WTC11 (cell line): ENCODE measurements at regions not wholly inside any gene's neighbourhood (a gene's known extent, or its start where the extent isn't known, plus 50 kb on each side); places are given as distances from the start of the nearest gene placed in this dataset.

Source experiments
- ATAC-seq: fragments of 200-7000 bp; cut with Tn5 transposase; 2 replicates; pipeline ENCODE4 v1.10.0; 2021; ENCODE audit warnings: mild to moderate bottlenecking, moderate library complexity
- CTCF ChIA-PET: fragments of 300-600 bp; sonication (Branson Sonifier 250); formaldehyde crosslinking; loops from one replicate; lab custom pipeline; 2021; ENCODE audit warnings: antibody characterized with exemption; lab: Charles Lee
- POLR2A ChIA-PET: fragments of 350-600 bp; sonication (Branson Sonifier 250); formaldehyde crosslinking; loops from one replicate; lab custom pipeline; 2021; ENCODE audit warnings: antibody characterized with exemption; lab: Charles Lee
- DNase-seq: peaks from one replicate; pipeline ENCODE4 v3.0.0; 2021; ENCODE audit warnings: low spot score
- H3K27ac Mint-ChIP-seq: 2 replicates; pipeline ENCODE4 v1.8.0; 2021; ENCODE audit warnings: mixed read lengths
- H3K27me3 Mint-ChIP-seq: 2 replicates; pipeline ENCODE4 v1.8.0; 2021; ENCODE audit warnings: low read depth, mild to moderate bottlenecking, moderate library complexity, mixed read lengths
- H3K36me3 Mint-ChIP-seq: 2 replicates; pipeline ENCODE4 v1.8.0; 2021; ENCODE audit warnings: mixed read lengths
- H3K4me1 Mint-ChIP-seq: 2 replicates; pipeline ENCODE4 v1.8.0; 2022; ENCODE audit warnings: mixed read lengths
- H3K4me3 Mint-ChIP-seq: 2 replicates; pipeline ENCODE4 v1.8.0; 2021; ENCODE audit warnings: mild to moderate bottlenecking, moderate library complexity, mixed read lengths
- H3K9me3 Mint-ChIP-seq: 2 replicates; pipeline ENCODE4 v1.8.0; 2021; ENCODE audit warnings: mixed read lengths
- CREB1 ChIP-seq: sonication (generic); formaldehyde crosslinking; IDR thresholded peaks from 2 replicates; pipeline ENCODE4 v1.8.0; 2023; ENCODE audit warnings: mild to moderate bottlenecking, missing genetic modification reagents
- ELF4 ChIP-seq: sonication (generic); formaldehyde crosslinking; IDR thresholded peaks from 2 replicates; pipeline ENCODE4 v1.8.1; 2022; ENCODE audit warnings: low read depth, mild to moderate bottlenecking, moderate library complexity, missing genetic modification reagents
- EMX1 ChIP-seq: fragments of 250-450 bp; sonication (Bioruptor Pico); IDR thresholded peaks from 2 replicates; pipeline ENCODE4 v1.8.0; 2021; ENCODE audit warnings: mild to moderate bottlenecking
- FOXJ3 ChIP-seq: sonication (generic); formaldehyde crosslinking; IDR thresholded peaks from 2 replicates; pipeline ENCODE4 v1.9.0; 2021; ENCODE audit warnings: missing genetic modification reagents, mild to moderate bottlenecking, borderline replicate concordance
- IRF2 ChIP-seq: sonication (generic); formaldehyde crosslinking; IDR thresholded peaks from 2 replicates; pipeline ENCODE4 v1.8.0; 2022; ENCODE audit warnings: low read depth, missing genetic modification reagents, borderline replicate concordance
- JAZF1 ChIP-seq: fragments of 250-450 bp; sonication (Bioruptor Pico); IDR thresholded peaks from 2 replicates; pipeline ENCODE4 v1.9.0; 2021; ENCODE audit warnings: moderate library complexity, mild to moderate bottlenecking, inconsistent platforms
- JUN ChIP-seq: sonication (generic); formaldehyde crosslinking; IDR thresholded peaks from 2 replicates; pipeline ENCODE4 v1.8.0; 2023; ENCODE audit warnings: mild to moderate bottlenecking, missing genetic modification reagents
- MXD4 ChIP-seq: fragments of 250-450 bp; sonication (Bioruptor Pico); IDR thresholded peaks from 2 replicates; pipeline ENCODE4 v1.8.0; 2021; ENCODE audit warnings: mild to moderate bottlenecking, moderate library complexity, borderline replicate concordance
- NFYB ChIP-seq: sonication (generic); formaldehyde crosslinking; conservative IDR thresholded peaks from 2 replicates; pipeline ENCODE4 v1.8.0; 2022; ENCODE audit warnings: low read depth, missing genetic modification reagents
- NR3C1 ChIP-seq: sonication (generic); formaldehyde crosslinking; conservative IDR thresholded peaks from 2 replicates; pipeline ENCODE4 v1.8.1; 2023; ENCODE audit warnings: low read depth, mild to moderate bottlenecking, missing genetic modification reagents
- SMAD3 ChIP-seq: sonication (generic); formaldehyde crosslinking; IDR thresholded peaks from 2 replicates; pipeline ENCODE4 v1.8.0; 2022; ENCODE audit warnings: missing genetic modification reagents, mild to moderate bottlenecking, borderline replicate concordance
- SOX15 ChIP-seq: fragments of 250-450 bp; sonication (Bioruptor Pico); IDR thresholded peaks from 2 replicates; pipeline ENCODE4 v1.9.0; 2021; ENCODE audit warnings: mild to moderate bottlenecking
- ZNF121 ChIP-seq: sonication (generic); formaldehyde crosslinking; IDR thresholded peaks from 2 replicates; pipeline ENCODE4 v1.8.0; 2023; ENCODE audit warnings: missing genetic modification reagents
- ZNF219 ChIP-seq: sonication (generic); formaldehyde crosslinking; IDR thresholded peaks from 2 replicates; pipeline ENCODE4 v1.8.0; 2023; ENCODE audit warnings: missing genetic modification reagents, mild to moderate bottlenecking, borderline replicate concordance
- ZNF423 ChIP-seq: fragments of 250-450 bp; sonication (Bioruptor Pico); IDR thresholded peaks from 2 replicates; pipeline ENCODE4 v2.1.2; 2022; ENCODE audit warnings: mild to moderate bottlenecking, moderate library complexity
- ZNF671 ChIP-seq: fragments of 250-450 bp; sonication (Bioruptor Pico); IDR thresholded peaks from 2 replicates; pipeline ENCODE4 v1.8.0; 2021; ENCODE audit warnings: mild to moderate bottlenecking
- TF ChIP-seq, protein P1 (sequence below): fragments of 250-450 bp; sonication (Bioruptor Pico); IDR thresholded peaks from 2 replicates; pipeline ENCODE4 v1.9.0; 2021; ENCODE audit warnings: moderate library complexity, mild to moderate bottlenecking, inconsistent platforms, borderline replicate concordance
- TF ChIP-seq, protein P2 (sequence below): sonication (generic); formaldehyde crosslinking; IDR thresholded peaks from 2 replicates; pipeline ENCODE4 v1.8.0; 2023; ENCODE audit warnings: mild to moderate bottlenecking, missing genetic modification reagents
- TF ChIP-seq, protein P3 (sequence below): sonication (generic); formaldehyde crosslinking; conservative IDR thresholded peaks from 2 replicates; pipeline ENCODE4 v1.8.1; 2022; ENCODE audit warnings: mild to moderate bottlenecking, missing genetic modification reagents
- TF ChIP-seq, protein P4 (sequence below): sonication (generic); formaldehyde crosslinking; IDR thresholded peaks from 2 replicates; pipeline ENCODE4 v1.8.1; 2023; ENCODE audit warnings: mild to moderate bottlenecking, missing genetic modification reagents, moderate library complexity
- TF ChIP-seq, protein P5 (sequence below): sonication (generic); formaldehyde crosslinking; IDR thresholded peaks from 2 replicates; pipeline ENCODE4 v1.8.1; 2022; ENCODE audit warnings: low read depth, mild to moderate bottlenecking, moderate library complexity, missing genetic modification reagents, borderline replicate concordance
- TF ChIP-seq, protein P6 (sequence below): sonication (generic); formaldehyde crosslinking; IDR thresholded peaks from 2 replicates; pipeline ENCODE4 v1.8.0; 2022; ENCODE audit warnings: missing genetic modification reagents
- TF ChIP-seq, protein P7 (sequence below): sonication (generic); formaldehyde crosslinking; IDR thresholded peaks from 2 replicates; pipeline ENCODE4 v1.8.0; 2022; ENCODE audit warnings: mild to moderate bottlenecking, missing genetic modification reagents

DNA sequence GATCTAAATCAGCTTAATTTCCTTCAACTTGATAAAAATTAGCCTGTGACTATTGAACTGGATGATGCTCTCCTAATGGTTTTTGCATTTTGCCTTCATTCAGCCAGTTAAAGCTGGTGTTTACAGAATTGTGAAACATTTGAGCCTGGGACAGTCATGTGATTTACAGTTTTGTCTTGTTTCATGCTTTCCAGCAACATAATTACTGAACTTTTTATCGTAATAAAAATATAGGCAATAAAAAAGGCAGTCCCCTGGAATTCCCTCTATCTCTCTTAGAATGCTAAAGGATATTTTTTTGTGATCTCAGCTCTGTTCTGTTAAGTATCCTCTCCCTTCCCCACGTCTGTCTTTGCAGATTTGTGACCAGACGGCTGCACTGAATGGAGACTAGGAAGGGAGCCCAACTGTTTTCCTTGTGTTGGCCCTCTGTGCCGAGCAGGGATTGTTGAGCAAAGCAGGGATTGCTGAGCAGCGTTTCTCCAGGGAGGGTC, 70.3 kb upstream of the RGL1 start:
- ATAC-seq = peak; percentile 90
- TF ChIP-seq, protein P1, sequence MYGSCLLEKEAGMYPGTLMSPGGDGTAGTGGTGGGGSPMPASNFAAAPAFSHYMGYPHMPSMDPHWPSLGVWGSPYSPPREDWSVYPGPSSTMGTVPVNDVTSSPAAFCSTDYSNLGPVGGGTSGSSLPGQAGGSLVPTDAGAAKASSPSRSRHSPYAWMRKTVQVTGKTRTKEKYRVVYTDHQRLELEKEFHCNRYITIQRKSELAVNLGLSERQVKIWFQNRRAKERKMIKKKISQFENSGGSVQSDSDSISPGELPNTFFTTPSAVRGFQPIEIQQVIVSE (CRISPR knock-in tag) = no peak
- TF ChIP-seq EMX1 (CRISPR knock-in tag) (no peak), CREB1 (no peak), JAZF1 (no peak), ELF4 (CRISPR knock-in tag) (no peak), ZNF121 (no peak), ZNF671 (CRISPR knock-in tag) (no peak), NFYB (CRISPR knock-in tag) (no peak)
- TF ChIP-seq, protein P2, sequence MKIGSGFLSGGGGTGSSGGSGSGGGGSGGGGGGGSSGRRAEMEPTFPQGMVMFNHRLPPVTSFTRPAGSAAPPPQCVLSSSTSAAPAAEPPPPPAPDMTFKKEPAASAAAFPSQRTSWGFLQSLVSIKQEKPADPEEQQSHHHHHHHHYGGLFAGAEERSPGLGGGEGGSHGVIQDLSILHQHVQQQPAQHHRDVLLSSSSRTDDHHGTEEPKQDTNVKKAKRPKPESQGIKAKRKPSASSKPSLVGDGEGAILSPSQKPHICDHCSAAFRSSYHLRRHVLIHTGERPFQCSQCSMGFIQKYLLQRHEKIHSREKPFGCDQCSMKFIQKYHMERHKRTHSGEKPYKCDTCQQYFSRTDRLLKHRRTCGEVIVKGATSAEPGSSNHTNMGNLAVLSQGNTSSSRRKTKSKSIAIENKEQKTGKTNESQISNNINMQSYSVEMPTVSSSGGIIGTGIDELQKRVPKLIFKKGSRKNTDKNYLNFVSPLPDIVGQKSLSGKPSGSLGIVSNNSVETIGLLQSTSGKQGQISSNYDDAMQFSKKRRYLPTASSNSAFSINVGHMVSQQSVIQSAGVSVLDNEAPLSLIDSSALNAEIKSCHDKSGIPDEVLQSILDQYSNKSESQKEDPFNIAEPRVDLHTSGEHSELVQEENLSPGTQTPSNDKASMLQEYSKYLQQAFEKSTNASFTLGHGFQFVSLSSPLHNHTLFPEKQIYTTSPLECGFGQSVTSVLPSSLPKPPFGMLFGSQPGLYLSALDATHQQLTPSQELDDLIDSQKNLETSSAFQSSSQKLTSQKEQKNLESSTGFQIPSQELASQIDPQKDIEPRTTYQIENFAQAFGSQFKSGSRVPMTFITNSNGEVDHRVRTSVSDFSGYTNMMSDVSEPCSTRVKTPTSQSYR (CRISPR knock-in tag) = no peak
- TF ChIP-seq, protein P3, sequence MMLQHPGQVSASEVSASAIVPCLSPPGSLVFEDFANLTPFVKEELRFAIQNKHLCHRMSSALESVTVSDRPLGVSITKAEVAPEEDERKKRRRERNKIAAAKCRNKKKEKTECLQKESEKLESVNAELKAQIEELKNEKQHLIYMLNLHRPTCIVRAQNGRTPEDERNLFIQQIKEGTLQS (CRISPR knock-in tag) = no peak
- Mint-ChIP-seq H3K27ac (peak overlapping the region; percentile 28; the same call in 1 of the 2 replicates), H3K4me3 (no peak overlapping the region), H3K27me3 (no peaks in the 10 kb centered on the region), H3K9me3 (no peaks in the 10 kb centered on the region), H3K36me3 (no peaks in the 10 kb centered on the region), H3K4me1 (peaks cover 28% of the 10 kb centered on the region)
- POLR2A ChIA-PET = no interaction called here
- no peak for DNase-seq
- CTCF ChIA-PET = interaction anchor here (0.6 to 1.3 kb wide), 2 partner anchors 151 to 181 kb away, joined by 3 to 5 read pairs; no protein-coding TSS in a partner anchor

DNA sequence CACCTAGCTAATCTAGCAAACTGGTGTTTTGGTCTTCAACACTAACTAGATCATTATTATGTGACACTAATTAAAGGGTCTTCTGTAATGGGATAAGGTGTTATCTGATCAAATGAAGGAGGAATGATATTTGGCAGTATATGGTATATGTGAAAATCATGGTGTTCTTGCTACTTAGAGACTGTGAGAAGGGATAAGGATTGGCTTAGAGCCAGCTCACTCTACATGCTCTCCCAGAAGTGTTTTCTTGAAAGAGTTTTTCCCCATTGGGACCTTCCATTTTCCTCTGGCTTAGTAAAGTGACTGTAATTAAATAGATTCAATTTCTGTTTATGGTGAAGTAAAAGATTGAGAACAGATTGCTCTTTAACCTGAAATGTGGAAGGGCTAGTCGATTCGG, 71.2 kb upstream of the RGL1 start:
- Mint-ChIP-seq H3K9me3 (no peaks in the 10 kb centered on the region), H3K27me3 (no peaks in the 10 kb centered on the region), H3K4me3 (no peak overlapping the region), H3K4me1 (peaks cover 28% of the 10 kb centered on the region), H3K36me3 (no peaks in the 10 kb centered on the region), H3K27ac (no peak overlapping the region)
- TF ChIP-seq SOX15 (CRISPR knock-in tag) = no peak
- TF ChIP-seq SMAD3 (CRISPR knock-in tag) = no peak
- TF ChIP-seq CREB1 = no peak
- TF ChIP-seq, protein P4, sequence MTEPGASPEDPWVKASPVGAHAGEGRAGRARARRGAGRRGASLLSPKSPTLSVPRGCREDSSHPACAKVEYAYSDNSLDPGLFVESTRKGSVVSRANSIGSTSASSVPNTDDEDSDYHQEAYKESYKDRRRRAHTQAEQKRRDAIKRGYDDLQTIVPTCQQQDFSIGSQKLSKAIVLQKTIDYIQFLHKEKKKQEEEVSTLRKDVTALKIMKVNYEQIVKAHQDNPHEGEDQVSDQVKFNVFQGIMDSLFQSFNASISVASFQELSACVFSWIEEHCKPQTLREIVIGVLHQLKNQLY (CRISPR knock-in tag) = no peak
- no peak for TF ChIP-seq JUN (CRISPR knock-in tag)
- TF ChIP-seq, protein P5, sequence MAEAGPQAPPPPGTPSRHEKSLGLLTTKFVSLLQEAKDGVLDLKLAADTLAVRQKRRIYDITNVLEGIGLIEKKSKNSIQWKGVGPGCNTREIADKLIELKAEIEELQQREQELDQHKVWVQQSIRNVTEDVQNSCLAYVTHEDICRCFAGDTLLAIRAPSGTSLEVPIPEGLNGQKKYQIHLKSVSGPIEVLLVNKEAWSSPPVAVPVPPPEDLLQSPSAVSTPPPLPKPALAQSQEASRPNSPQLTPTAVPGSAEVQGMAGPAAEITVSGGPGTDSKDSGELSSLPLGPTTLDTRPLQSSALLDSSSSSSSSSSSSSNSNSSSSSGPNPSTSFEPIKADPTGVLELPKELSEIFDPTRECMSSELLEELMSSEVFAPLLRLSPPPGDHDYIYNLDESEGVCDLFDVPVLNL (CRISPR knock-in tag) = no peak
- no peak for TF ChIP-seq ZNF423 (CRISPR knock-in tag)
- TF ChIP-seq MXD4 = no peak
- DNase-seq = no peak
- no peak for ATAC-seq
- ChIA-PET POLR2A (no interaction called here), CTCF (interaction anchor here (1.3 to 2.0 kb wide), 2 partner anchors 49 to 182 kb away, joined by 5 read pairs; no protein-coding TSS in a partner anchor)

DNA sequence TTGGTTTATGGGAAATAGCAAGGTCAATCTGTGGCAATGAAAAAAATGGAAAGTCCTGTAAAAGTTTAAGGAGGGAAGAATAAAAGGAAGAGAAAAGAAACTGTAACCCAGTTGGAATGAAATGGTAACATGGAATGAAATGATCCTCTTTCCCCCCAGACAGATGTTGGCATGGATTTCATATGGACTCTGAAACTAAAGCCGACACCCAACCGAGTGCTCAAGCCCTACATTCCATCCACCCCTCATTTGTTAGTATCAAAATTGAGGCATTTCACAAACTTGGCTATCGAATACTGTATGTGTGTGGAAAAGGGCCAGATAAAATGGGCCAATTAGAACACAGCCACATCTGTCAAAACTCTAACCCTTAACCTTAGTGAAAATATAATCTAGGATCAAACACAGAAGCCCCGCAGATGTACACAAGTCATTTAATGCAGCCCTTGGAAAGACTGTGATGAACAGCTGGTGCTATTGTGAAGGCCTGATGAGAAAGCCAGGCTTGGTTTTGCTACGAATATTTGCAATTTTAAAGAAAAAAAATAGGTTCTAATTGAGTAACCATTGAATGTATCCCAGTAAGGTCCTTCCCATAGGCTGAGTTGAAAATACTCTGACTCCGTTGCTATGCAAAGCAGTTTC, 72.6 kb upstream of the RGL1 start:
- H3K27me3 Mint-ChIP-seq = no peaks in the 10 kb centered on the region
- H3K9me3 Mint-ChIP-seq = peaks cover 4% of the 10 kb centered on the region
- no peak overlapping the region for H3K4me3 Mint-ChIP-seq
- no peak overlapping the region for H3K27ac Mint-ChIP-seq
- ATAC-seq = no peak
- H3K36me3 Mint-ChIP-seq = no peaks in the 10 kb centered on the region
- DNase-seq = no peak
- CTCF ChIA-PET = interaction anchor here (2.0 kb wide), 1 partner anchor 48 kb away, joined by 5 read pairs; no protein-coding TSS in a partner anchor
- peaks cover 28% of the 10 kb centered on the region for H3K4me1 Mint-ChIP-seq
- POLR2A ChIA-PET = no interaction called here
- no peak for TF ChIP-seq FOXJ3 (CRISPR knock-in tag)
- TF ChIP-seq, protein P6, sequence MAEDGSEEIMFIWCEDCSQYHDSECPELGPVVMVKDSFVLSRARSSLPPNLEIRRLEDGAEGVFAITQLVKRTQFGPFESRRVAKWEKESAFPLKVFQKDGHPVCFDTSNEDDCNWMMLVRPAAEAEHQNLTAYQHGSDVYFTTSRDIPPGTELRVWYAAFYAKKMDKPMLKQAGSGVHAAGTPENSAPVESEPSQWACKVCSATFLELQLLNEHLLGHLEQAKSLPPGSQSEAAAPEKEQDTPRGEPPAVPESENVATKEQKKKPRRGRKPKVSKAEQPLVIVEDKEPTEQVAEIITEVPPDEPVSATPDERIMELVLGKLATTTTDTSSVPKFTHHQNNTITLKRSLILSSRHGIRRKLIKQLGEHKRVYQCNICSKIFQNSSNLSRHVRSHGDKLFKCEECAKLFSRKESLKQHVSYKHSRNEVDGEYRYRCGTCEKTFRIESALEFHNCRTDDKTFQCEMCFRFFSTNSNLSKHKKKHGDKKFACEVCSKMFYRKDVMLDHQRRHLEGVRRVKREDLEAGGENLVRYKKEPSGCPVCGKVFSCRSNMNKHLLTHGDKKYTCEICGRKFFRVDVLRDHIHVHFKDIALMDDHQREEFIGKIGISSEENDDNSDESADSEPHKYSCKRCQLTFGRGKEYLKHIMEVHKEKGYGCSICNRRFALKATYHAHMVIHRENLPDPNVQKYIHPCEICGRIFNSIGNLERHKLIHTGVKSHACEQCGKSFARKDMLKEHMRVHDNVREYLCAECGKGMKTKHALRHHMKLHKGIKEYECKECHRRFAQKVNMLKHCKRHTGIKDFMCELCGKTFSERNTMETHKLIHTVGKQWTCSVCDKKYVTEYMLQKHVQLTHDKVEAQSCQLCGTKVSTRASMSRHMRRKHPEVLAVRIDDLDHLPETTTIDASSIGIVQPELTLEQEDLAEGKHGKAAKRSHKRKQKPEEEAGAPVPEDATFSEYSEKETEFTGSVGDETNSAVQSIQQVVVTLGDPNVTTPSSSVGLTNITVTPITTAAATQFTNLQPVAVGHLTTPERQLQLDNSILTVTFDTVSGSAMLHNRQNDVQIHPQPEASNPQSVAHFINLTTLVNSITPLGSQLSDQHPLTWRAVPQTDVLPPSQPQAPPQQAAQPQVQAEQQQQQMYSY = no peak
- TF ChIP-seq NFYB (CRISPR knock-in tag) = no peak
- TF ChIP-seq IRF2 (CRISPR knock-in tag) = no peak
- TF ChIP-seq, protein P7, sequence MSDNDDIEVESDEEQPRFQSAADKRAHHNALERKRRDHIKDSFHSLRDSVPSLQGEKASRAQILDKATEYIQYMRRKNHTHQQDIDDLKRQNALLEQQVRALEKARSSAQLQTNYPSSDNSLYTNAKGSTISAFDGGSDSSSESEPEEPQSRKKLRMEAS (CRISPR knock-in tag) = no peak
- no peak for TF ChIP-seq ZNF219 (CRISPR knock-in tag)
- TF ChIP-seq NR3C1 (CRISPR knock-in tag) = no peak
